OCI-LY7 (cell line): ENCODE measurements at regions not wholly inside any gene's neighbourhood (a gene's known extent, or its start where the extent isn't known, plus 50 kb on each side); places are given as distances from the start of the nearest gene placed in this dataset.

Source experiments
- EZH2phosphoT487 ChIP-seq: fragments of 200-600 bp; sonication (generic); IDR thresholded peaks from 2 replicates; pipeline ENCODE4 v1.6.1; 2018; ENCODE audit warnings: low read depth, borderline replicate concordance, mild to moderate bottlenecking, mixed run types, antibody characterized with exemption, low read length, moderate library complexity, mixed read lengths
- TF ChIP-seq, protein P1 (sequence below): fragments of 200-600 bp; sonication (generic); conservative IDR thresholded peaks from 2 replicates; pipeline ENCODE4 v1.5.1; 2014; ENCODE audit warnings: mild to moderate bottlenecking, antibody characterized with exemption, low read length, moderate library complexity, mixed read lengths

DNA sequence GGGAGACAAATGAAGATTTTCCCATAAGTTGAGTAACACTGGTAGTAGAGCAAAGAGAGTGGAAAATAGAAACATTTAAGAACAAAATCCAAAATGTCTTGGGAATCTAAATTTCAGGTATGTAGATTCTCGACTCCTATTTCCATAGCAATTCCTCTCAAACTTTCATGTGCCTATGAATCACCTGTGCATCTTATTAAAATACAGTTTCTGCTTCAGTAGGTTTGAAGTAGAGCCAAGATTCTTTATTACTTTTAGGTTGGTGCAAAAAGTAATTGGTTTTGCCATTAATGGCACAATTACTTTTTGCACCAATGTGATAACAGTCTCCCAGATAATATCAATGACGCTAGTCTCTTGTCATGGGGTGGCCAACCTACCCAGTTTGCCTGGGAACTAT, 115.3 kb upstream of the SLC5A12 start:
- TF ChIP-seq, protein P1, sequence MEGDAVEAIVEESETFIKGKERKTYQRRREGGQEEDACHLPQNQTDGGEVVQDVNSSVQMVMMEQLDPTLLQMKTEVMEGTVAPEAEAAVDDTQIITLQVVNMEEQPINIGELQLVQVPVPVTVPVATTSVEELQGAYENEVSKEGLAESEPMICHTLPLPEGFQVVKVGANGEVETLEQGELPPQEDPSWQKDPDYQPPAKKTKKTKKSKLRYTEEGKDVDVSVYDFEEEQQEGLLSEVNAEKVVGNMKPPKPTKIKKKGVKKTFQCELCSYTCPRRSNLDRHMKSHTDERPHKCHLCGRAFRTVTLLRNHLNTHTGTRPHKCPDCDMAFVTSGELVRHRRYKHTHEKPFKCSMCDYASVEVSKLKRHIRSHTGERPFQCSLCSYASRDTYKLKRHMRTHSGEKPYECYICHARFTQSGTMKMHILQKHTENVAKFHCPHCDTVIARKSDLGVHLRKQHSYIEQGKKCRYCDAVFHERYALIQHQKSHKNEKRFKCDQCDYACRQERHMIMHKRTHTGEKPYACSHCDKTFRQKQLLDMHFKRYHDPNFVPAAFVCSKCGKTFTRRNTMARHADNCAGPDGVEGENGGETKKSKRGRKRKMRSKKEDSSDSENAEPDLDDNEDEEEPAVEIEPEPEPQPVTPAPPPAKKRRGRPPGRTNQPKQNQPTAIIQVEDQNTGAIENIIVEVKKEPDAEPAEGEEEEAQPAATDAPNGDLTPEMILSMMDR: no peak
- no peak for TF ChIP-seq EZH2phosphoT487
